HEK293T (cell line): ENCODE measurements at regions not wholly inside any gene's neighbourhood (a gene's known extent, or its start where the extent isn't known, plus 50 kb on each side); places are given as distances from the start of the nearest gene placed in this dataset.

Experiments used
- BHLHE40 ChIP-seq: fragments of 450-650 bp; IDR thresholded peaks from 2 replicates; pipeline ENCODE4 v1.6.1; 2016; ENCODE audit warnings: mild to moderate bottlenecking, moderate library complexity, borderline replicate concordance
- CTBP1 ChIP-seq: fragments of 450-650 bp; IDR thresholded peaks from 2 replicates; pipeline ENCODE4 v1.6.1; 2016; ENCODE audit warnings: borderline replicate concordance
- ELF4 ChIP-seq: fragments of 450-650 bp; IDR thresholded peaks from 2 replicates; pipeline ENCODE4 v1.6.1; 2017; ENCODE audit warnings: antibody characterized with exemption
- FOXK2 ChIP-seq: fragments of 450-650 bp; IDR thresholded peaks from 2 replicates; pipeline ENCODE4 v1.6.1; 2016; ENCODE audit warnings: mild to moderate bottlenecking
- FOXM1 ChIP-seq: fragments of 450-650 bp; IDR thresholded peaks from 2 replicates; pipeline ENCODE4 v1.6.1; 2017; ENCODE audit warnings: mild to moderate bottlenecking, borderline replicate concordance
- NFRKB ChIP-seq: fragments of 450-650 bp; IDR thresholded peaks from 2 replicates; pipeline ENCODE4 v1.6.1; 2016; ENCODE audit warnings: mild to moderate bottlenecking, moderate library complexity
- TARDBP ChIP-seq: fragments of 450-650 bp; IDR thresholded peaks from 2 replicates; pipeline ENCODE4 v1.6.1; 2016

- TF ChIP-seq CTBP1 (no peak), FOXM1 (no peak), TARDBP (no peak), ELF4 (no peak), FOXK2 (no peak), BHLHE40 (no peak), NFRKB (no peak)
These were observed 554.9 kb downstream of the KLHL4 start for GRCh38 chrX:88072339-88073030.
